ENCODE measurements at regions not wholly inside any gene's neighbourhood (a gene's known extent, or its start where the extent isn't known, plus 50 kb on each side); places are given as distances from the start of the nearest gene placed in this dataset.
A peak's percentile ranks its signal among the peaks of the same experiment; 100 is the strongest.
"Not testable (repeated sequence)": the region's sequence is repeated elsewhere in the genome, so short reads cannot be mapped to it uniquely, and the experiment has no call there.

DNA sequence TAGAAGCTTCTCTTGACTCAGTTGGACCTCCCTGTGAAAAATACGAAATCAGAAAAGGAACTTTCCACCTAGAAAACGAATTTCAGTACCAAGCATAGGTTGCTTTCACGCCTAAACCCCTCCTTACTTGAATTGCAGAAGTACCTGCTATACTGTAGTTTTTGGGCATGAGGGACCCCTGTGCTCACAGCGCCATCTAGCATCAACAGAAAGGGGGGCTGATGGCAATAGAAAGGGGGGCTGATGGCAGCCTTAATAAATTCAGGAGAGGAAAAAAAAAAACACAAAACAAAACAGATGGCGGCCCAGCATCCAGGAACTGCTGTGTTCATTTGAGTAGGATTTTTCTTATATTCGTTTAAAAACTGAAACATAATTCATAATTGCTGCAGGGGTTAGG is 96.7 kb downstream of the NPAP1 start:
- no peak for DNase-seq (ENCODE audit: insufficient read length, low spot score)
- no peak for FAIRE-seq
- TF ChIP-seq, protein P1, sequence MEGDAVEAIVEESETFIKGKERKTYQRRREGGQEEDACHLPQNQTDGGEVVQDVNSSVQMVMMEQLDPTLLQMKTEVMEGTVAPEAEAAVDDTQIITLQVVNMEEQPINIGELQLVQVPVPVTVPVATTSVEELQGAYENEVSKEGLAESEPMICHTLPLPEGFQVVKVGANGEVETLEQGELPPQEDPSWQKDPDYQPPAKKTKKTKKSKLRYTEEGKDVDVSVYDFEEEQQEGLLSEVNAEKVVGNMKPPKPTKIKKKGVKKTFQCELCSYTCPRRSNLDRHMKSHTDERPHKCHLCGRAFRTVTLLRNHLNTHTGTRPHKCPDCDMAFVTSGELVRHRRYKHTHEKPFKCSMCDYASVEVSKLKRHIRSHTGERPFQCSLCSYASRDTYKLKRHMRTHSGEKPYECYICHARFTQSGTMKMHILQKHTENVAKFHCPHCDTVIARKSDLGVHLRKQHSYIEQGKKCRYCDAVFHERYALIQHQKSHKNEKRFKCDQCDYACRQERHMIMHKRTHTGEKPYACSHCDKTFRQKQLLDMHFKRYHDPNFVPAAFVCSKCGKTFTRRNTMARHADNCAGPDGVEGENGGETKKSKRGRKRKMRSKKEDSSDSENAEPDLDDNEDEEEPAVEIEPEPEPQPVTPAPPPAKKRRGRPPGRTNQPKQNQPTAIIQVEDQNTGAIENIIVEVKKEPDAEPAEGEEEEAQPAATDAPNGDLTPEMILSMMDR (IDR thresholded peaks at IDR 0.05; ENCODE audit: insufficient read depth, missing control alignments): no peak

GRCh38 chr15:24772686-24773373 is 97.3 kb downstream of the NPAP1 start:
- DNase-seq (ENCODE audit: insufficient read length, low spot score): peak; percentile 35
- TF ChIP-seq, protein P1 (IDR thresholded peaks at IDR 0.05; ENCODE audit: insufficient read depth, missing control alignments): no peak
- no peak for FAIRE-seq

- no peak for FAIRE-seq
- no peak for DNase-seq (ENCODE audit: insufficient read length, low spot score)
- TF ChIP-seq, protein P1 (IDR thresholded peaks at IDR 0.05; ENCODE audit: insufficient read depth, missing control alignments): no peak
Measured at GRCh38 chr15:24777307-24777706, 101.7 kb downstream of the NPAP1 start.

DNA sequence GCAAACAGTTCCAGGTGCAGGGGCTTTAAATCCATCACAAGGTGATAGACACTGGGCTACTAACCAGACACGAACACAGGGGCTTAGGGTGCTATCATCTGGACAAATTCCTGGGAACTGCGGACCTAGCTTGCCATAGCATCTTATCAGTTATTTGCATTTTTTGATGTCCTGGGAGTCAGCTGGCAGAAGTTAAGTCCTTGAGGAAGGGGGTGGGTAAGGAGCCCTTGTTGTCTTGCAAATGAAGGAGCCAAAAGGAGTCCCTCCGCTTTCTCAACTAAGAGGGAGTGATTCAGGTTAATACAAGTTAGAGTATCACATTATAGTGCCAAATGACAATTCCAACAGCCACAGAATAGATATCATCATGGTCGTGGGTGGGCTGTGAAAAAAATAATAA is 108.9 kb downstream of the NPAP1 start:
- TF ChIP-seq, protein P1 (IDR thresholded peaks at IDR 0.05; ENCODE audit: insufficient read depth, missing control alignments): no peak
- no peak for FAIRE-seq

GRCh38 chr15:24786347-24786746 is 110.8 kb downstream of the NPAP1 start:
- FAIRE-seq (no peak), DNase-seq (ENCODE audit: insufficient read length, low spot score) (no peak)
- TF ChIP-seq, protein P1 (IDR thresholded peaks at IDR 0.05; ENCODE audit: insufficient read depth, missing control alignments): no peak

More for the DNA sequence above, 108.9 kb downstream of the NPAP1 start:
- DNase-seq (ENCODE audit: insufficient read length, low spot score): no peak

DNA sequence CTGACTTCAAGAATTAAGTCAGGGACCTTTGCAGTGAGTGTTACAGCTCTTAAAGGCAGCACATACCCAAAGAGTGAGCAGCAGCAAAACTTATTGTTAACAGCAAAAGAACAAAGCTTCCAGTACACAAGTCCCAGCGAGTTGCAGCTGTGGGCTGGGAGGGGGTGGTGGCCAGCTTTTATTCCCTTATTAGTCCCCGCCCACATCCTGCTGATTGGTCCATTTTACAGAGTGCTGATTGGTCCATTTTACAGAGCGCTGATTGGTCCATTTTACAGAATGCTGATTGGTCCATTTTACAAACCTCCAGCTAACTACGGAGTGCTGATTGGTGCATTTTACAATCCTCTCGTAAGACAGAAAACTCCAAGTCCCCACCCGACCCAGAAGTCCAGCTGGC is 127.0 kb downstream of the NPAP1 start:
- FAIRE-seq; DNase-seq (ENCODE audit: insufficient read length, low spot score): not testable (repeated sequence)

GRCh38 chr15:24819680-24820079 is 135.1 kb upstream of the SNRPN start:
- FAIRE-seq: no peak
- TF ChIP-seq, protein P1 (IDR thresholded peaks at IDR 0.05; ENCODE audit: insufficient read depth, missing control alignments): no peak
- DNase-seq (ENCODE audit: insufficient read length, low spot score): no peak
